ENCODE measurements at regions not wholly inside any gene's neighbourhood (a gene's known extent, or its start where the extent isn't known, plus 50 kb on each side); places are given as distances from the start of the nearest gene placed in this dataset.
A peak's percentile ranks its signal among the peaks of the same experiment; 100 is the strongest.

- DNase-seq: no peak
These were observed 1251.3 kb upstream of the CRIM1 start for GRCh38 chr2:35104309-35104708.

- DNase-seq: no peak
These were observed 1256.2 kb upstream of the CRIM1 start for GRCh38 chr2:35099342-35099741.

DNA sequence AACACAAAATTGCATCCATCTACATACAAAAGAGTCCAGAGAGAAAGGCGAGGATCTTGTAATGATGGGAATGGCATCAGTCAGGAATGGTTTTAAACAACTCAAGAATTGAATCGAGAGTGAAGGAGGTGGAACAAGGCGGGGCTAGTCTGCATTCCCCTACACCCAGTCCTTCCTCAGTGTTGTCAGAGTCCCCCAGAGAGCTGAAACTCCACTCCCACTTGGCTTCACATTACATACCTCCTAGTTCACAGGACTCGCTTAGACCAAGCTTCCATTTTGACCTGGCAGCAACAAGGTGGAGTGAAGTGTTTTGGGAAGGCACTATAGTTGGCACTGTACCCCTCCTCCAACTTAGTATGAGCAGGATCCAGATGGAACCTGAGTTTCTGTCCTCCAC is 1273.5 kb upstream of the CRIM1 start:
- no peak for DNase-seq

- DNase-seq: no peak
These were observed 1274.0 kb upstream of the CRIM1 start for GRCh38 chr2:35081622-35082015.

GRCh38 chr2:35081001-35081621 is 1274.5 kb upstream of the CRIM1 start:
- no peak for DNase-seq

DNA sequence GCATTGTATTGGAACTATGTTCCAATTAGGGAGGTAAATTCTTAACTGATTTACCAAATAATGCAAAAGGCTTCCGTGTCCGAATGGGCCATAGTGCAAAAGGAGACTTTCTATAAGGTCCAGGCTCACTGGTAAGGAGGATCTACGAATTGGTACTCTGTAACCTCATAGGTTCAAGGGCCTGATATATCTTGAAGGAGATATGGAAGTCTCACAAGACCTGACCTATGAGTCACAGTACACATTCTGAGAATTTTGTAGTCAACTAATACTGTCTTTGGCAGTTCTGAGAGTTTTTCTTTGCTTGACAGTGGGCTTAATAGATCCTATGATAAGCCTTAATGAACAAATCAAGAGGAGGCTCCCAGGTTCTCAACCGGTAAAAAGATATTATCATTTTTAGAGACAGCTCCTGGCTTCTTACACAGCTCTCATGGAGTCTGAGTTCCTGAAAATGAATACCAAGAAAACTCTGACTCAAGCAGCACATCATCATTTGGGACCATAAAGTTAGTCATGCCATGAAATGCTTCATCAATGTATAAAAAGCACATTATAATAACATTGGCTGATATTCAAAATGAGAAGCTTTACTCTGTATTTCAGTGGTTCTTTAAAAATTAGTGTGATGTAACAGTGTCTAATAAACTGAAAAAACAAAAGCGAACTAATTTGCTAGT is 1275.2 kb upstream of the CRIM1 start:
- no peak for DNase-seq

DNA sequence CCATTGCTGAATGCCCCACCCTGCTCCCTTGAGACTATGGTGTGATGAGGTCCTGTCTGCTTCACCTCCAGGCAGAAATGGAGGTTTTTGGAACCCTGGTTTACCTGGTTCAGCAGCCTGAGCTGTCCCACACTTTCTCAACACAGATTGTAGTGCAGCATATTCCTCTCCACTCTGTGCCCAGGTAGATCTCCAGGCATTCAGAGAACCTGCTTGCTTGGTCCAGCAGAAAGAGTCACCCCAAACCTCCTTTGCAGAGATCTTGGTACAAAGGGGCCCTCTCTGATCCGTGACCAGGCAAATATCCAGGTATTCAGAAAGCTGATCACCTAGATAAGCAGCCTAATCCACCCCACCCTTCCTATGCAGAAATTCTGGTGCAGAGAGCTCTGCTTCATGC is 1288.2 kb upstream of the CRIM1 start:
- no peak for DNase-seq

- DNase-seq: no peak
These were observed 1291.7 kb upstream of the CRIM1 start for GRCh38 chr2:35063836-35064235.

- DNase-seq: no peak
These were observed 1319.7 kb upstream of the CRIM1 start for GRCh38 chr2:35035883-35036282.

DNA sequence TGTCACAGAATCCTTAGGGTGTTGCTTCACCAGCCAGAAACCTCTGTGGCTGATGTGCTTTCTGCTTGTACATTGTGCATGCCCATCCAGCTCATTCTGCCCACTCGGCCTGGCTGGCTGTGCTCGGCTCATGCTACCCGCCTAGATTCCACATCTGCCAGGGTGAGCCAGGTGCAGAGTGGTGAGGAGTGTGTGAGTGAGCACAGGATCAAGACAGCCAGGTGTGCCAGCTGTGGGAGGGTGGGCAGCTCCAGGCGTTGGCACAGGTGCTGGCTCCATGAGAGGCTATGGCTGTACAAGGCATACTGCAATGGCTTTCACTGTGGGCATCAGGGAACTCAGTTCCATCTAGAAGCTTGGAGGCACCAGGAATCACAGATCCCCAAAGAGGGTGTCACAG is 1321.8 kb upstream of the CRIM1 start:
- DNase-seq: no peak

GRCh38 chr2:35023545-35023944 is 1332.0 kb upstream of the CRIM1 start:
- DNase-seq: no peak

DNA sequence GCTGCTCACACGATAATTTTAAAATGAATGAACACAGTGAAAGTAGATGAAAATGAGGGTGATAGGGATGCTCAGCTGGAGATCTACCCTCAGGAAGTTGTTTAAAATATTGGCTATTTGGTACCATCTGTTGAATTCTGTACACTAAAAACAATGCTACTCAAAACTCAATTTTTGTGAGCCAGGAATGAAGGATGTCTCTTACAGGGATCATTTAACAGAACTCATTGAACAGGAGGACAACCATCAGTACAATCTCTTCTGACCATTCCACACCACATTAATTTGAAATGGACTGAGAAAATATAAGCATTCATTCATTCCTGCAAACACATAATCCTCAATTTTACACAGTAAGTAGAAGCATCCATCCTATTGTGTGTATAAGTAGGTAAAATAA is 1355.1 kb upstream of the CRIM1 start:
- DNase-seq: no peak

- DNase-seq: no peak
These were observed 1356.8 kb upstream of the CRIM1 start for GRCh38 chr2:34998741-34999140.

DNA sequence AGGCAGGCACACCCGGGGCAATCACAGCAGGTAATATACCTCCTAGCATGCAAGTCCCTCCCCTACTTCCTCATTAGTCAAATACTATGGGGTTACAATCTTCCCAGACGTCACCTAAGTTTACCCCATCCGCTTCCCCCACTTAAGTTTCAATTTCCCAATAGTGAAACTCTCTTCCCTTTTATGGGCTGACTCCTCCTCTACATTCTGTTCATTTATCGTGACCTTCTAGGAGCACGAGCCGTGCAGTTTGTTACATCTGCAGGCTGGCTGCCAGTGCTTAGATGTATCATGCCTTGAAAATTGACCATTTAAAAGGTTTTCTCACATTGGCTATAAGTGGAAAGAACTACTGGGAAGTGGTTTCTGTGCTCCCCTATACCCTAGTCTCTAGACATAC is 1357.8 kb upstream of the CRIM1 start:
- DNase-seq: peak in 2 of 4 experiments; percentile 12 to 25

DNA sequence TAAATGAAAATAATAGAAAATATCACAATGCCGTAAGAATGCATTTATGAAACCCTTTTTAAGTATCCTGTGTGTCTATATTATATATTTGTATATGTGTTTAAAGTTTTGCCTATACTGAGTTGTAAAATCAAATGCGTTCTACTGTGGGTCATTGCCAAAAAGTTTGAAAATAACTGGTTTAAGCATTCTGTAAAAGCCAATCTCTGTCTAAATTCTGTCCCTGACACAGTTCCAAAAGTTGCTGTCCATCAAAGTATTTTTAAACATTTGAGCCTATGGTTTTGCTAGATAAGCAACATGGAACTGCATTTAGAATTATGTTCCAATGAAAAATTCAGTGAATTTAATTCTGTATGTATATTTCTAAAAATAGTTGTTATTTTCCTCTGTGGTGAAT is 1360.4 kb upstream of the CRIM1 start:
- no peak for DNase-seq

DNA sequence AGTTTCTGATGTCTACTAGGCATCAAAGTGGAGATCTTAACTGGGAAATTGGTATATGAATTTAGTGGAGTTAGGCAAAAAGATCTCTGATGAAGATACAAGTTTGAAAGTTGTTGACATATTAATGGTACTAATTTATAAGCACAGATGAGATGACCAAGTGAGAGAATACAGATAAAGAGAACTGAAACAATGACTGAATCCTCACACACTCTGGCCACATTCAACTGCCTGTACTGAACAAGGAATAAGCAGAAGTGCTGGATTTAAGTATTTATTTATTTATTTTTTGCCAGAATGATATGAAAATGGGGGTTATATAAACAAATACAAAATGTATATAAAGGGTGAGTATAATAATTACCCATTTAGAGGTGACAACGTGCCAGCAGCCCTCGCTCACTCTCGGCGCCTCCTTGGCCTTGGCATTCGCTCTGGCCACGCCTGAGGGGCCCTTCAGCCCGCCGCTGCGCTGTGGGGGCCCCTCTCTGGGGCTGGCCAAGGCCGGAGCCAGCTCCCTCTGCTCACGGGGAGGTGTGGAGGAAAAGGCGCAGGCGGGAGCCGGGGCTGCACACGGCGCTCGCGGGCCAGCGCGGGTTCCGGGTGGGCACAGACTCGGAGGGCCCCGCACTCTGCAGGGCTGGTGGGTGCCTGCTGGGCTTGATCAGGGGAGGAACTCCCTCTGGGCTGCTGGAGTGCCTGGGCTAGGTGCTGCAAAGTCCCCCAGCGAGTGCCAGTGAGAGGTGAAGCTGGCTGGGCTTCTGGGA is 1363.9 kb upstream of the CRIM1 start:
- DNase-seq: peak in 1 of 4 experiments; percentile 6

DNA sequence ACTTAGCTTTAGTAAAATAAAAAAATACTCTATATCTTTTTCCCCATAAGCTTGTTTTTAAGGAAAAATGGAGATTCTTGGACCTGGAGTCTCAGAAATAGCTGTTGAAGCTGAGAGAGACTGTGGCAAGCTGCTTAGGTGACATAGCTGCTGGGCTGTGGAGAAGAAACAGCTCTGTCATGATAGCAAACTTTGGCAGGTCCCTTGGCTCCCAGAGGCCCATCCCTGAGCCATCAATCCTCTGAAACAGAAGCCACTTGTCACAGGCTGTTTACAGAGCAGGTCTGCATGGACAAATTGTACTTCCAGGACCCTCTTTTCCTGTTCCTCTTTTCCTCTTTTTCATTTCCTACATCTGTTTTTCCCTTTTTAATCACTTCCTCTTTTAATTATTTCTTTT is 1370.1 kb upstream of the CRIM1 start:
- peak in 1 of 4 experiments; percentile 1 for DNase-seq

DNA sequence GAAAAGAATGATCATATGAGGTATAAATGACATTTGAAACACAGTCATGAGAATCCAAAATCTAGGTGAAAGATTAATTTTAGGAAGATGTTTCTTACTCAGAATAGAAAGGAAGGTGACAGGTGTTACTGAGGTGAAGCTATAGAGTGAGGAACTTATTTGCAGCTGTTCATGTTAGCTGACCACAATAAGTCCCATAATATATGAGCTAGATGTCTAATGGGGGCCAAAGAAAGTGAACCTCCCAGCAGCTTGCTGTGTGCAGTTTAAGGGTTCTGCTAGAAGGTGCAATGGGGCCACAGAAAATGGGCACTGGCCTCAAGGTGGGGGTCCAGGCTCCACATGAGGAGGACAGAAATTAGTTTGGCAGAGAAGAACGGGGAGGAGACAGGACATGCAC is 1374.9 kb upstream of the CRIM1 start:
- no peak for DNase-seq

DNA sequence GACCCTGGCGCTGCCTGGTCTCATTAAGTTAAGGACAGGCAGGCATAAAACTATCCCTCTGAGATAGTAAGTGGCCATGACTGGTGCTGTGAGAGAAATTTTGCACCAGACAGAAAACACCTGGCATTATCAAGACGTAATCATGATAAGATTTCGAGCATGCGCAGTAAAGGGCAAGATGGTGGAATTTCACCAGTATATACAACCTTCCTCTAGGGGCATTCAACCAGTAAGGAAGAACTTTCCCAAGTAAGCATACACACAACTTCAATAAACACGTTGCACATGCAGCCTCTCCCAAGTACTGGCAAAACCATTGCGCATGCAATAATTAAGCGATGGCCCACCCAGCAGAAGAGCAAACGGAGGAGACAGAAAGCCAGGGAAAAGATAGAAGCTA is 1376.4 kb upstream of the CRIM1 start:
- DNase-seq: no peak

- DNase-seq: no peak
These were observed 1362.7 kb upstream of the FAM98A start for GRCh38 chr2:34961822-34962221.

DNA sequence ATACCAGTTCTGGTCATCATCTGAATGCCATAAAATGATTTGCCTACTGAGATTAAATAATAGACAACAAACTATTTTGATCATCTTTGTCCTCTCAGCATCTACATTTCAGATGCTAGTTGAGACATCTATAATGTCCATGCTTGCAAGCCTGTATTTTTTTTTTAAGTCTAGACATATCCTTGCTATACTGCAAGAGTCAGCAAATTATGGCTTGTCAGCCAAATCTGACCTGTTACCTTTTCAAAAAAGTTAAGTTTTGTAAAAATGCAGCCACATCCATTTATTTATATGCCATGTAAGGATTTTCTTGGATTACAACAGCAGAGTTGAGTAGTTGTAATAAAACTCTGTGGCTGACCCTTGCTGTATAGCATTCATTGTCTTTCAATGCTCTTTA is 1355.7 kb upstream of the FAM98A start:
- DNase-seq: no peak

DNA sequence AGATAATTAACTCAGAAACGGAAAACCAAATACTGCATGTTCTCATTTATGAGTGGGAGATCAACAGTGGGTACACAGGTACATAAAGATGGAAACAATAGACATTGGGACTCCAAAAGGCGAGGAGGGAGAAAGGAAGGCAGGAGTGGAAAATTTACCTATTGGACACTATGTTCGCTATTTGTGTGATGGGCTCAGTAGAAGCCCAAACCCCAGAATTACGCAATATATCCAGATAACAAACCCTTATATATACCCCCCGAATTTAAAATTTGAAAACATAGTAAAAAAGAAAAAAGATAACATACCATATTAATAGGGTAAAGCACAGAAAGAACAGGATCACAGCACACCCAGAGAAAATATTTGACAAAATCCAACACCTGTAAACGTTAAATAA is 1351.7 kb upstream of the FAM98A start:
- DNase-seq: no peak

GRCh38 chr2:34949316-34949715 is 1350.2 kb upstream of the FAM98A start:
- no peak for DNase-seq

GRCh38 chr2:34936089-34936488 is 1337.0 kb upstream of the FAM98A start:
- DNase-seq: no peak

All from suppressor macrophage (primary cell).